Loucy (cell line): ENCODE measurements at regions not wholly inside any gene's neighbourhood (a gene's known extent, or its start where the extent isn't known, plus 50 kb on each side); places are given as distances from the start of the nearest gene placed in this dataset.

Experiments
- CTCF ChIP-seq: fragments of 200-600 bp; sonication (generic); conservative IDR thresholded peaks from 2 replicates; pipeline ENCODE4 v1.5.1; 2014; ENCODE audit warnings: mild to moderate bottlenecking, antibody characterized with exemption, low read length
- EZH2phosphoT487 ChIP-seq: fragments of 200-600 bp; IDR thresholded peaks from 2 replicates; pipeline ENCODE4 v1.6.1; 2018; ENCODE audit warnings: antibody characterized with exemption, mild to moderate bottlenecking, moderate library complexity, borderline replicate concordance

DNA sequence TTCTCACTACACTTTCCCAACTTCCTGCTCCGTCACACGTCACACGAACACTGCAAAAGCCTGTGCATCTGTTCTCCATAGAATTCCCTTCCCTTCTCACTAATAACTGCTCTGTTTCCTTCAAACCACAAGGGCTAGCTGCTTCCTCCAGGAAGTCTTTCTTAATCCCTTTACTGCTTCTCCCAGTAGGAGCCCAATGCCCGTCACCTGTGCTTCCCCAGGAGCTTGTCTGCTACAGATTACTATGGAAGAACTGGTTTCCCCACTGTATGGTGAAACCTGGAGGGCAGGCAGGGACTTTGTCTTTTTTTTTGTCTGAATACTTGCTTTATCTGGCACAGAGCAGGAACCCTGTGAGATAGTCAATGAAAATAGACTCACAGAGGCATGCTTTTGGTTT, 444.7 kb upstream of the MAP3K7 start:
- TF ChIP-seq CTCF, result no peak
- TF ChIP-seq EZH2phosphoT487, result no peak
